ENCODE measurements at regions not wholly inside any gene's neighbourhood (a gene's known extent, or its start where the extent isn't known, plus 50 kb on each side); places are given as distances from the start of the nearest gene placed in this dataset.

DNA sequence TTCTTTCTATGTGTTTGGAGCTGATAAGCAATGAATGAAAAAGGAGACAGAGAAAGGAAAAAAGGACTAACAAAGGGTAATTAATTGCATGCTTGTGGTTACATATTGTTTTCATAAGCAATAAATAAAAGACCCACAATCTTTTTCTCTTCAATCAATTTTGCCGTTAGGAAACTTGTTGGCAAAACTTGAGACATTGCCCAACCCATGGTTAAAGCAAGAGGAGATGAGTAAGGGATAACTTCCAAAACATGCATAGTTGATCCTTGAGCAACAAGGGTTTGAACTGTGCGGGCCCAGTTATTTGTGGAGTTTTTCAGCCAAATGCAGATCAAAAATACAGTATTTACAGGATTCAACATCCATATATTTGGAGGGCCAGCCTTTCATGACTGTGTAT, 572.4 kb downstream of the AMY1C start:
- no peak for TF ChIP-seq CTCF (IDR thresholded peaks at IDR 0.05)
- TF ChIP-seq POLR2A (IDR thresholded peaks at IDR 0.05), result no peak
- TF ChIP-seq POLR2AphosphoS5 (IDR thresholded peaks at IDR 0.05), result no peak
